Left ventricle myocardium inferior (tissue), 1 donor: ENCODE measurements at regions not wholly inside any gene's neighbourhood (a gene's known extent, or its start where the extent isn't known, plus 50 kb on each side); places are given as distances from the start of the nearest gene placed in this dataset.

Experiments used
- DNase-seq: peaks from one replicate; pipeline ENCODE4 v3.0.0-alpha.2; 2020
- H3K27ac ChIP-seq: fragments of 200-600 bp; replicated peaks from 2 replicates; pipeline ENCODE4 v1.8.0; 2021
- H3K27me3 ChIP-seq: fragments of 200-600 bp; 2 replicates; pipeline ENCODE4 v1.8.0; 2021; ENCODE audit warnings: low read depth
- H3K36me3 ChIP-seq: fragments of 200-600 bp; 2 replicates; pipeline ENCODE4 v1.8.0; 2021
- H3K4me1 ChIP-seq: fragments of 200-600 bp; 2 replicates; pipeline ENCODE4 v1.8.0; 2021
- H3K4me3 ChIP-seq: fragments of 200-600 bp; 2 replicates; pipeline ENCODE4 v1.8.0; 2021; ENCODE audit warnings: mild to moderate bottlenecking, moderate library complexity
- H3K9me3 ChIP-seq: fragments of 200-600 bp; replicated peaks from 2 replicates; pipeline ENCODE4 v1.8.0; 2021
- CTCF ChIP-seq: fragments of 200-600 bp; IDR thresholded peaks from 2 replicates; pipeline ENCODE4 v1.8.0; 2021; ENCODE audit warnings: antibody characterized with exemption, mild to moderate bottlenecking, borderline replicate concordance
- intact Hi-C: fragments of 100-400 bp; cut with micrococcal nuclease; formaldehyde crosslinking; loops from one replicate; pipeline ENCODE4 v1.11.0; 2022
- donor health status: DM: no; HTN: yes; CAD: no; lungs with severe emphysema.

DNA sequence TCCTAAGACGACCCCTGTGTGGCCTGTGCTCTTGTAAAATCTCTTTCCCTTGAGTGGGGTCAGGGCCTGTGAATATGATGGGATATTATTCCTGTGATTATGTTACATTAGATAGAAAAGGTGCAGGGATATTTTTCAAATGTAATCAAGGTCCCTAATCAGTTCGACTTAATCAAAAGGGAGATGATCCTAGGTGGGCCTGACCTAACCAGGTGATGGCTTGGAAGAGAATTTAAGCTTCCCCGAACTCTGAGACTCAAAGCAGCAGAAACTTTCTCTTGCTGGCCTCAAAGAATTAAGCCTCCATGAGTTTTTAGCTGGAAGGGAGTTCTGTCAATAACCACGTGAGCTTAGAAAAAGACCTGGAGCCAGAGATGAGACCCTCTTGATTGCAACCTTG lies 124.7 kb downstream of the MAF start:
- TF ChIP-seq CTCF: no peak
- H3K4me1 ChIP-seq: no peaks in the 10 kb centered on the region
- H3K4me3 ChIP-seq: no peak overlapping the region
- no peaks in the 10 kb centered on the region for H3K9me3 ChIP-seq
- no peak for DNase-seq
- intact Hi-C loops: no loop called here
- H3K27ac ChIP-seq: no peak overlapping the region
- peaks cover 4% of the 10 kb centered on the region for H3K27me3 ChIP-seq
- H3K36me3 ChIP-seq: no peaks in the 10 kb centered on the region

DNA sequence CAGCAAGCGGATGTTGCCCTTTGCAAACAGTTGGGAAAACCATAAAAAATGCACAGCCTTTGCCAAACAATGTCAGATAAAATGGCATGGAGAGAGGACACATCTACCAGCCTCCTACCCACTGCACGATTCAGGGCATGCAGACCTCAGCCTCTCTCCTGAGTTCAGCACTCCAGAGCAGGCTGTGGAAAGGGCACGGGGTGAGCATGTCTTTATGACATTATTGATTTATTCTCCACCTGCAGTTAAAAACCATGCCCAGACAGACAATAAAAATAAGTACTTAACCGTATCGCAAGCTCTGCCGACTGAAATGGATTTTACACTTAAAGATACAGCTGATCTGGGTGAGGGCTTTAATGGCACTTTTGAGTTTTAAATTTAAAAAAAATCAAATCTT lies 127.1 kb downstream of the MAF start:
- no peak for DNase-seq
- intact Hi-C loops: no loop called here
- H3K27me3 ChIP-seq: peaks cover 4% of the 10 kb centered on the region
- no peak overlapping the region for H3K27ac ChIP-seq
- no peaks in the 10 kb centered on the region for H3K9me3 ChIP-seq
- no peak overlapping the region for H3K4me3 ChIP-seq
- TF ChIP-seq CTCF: no peak
- no peaks in the 10 kb centered on the region for H3K4me1 ChIP-seq
- no peaks in the 10 kb centered on the region for H3K36me3 ChIP-seq

DNA sequence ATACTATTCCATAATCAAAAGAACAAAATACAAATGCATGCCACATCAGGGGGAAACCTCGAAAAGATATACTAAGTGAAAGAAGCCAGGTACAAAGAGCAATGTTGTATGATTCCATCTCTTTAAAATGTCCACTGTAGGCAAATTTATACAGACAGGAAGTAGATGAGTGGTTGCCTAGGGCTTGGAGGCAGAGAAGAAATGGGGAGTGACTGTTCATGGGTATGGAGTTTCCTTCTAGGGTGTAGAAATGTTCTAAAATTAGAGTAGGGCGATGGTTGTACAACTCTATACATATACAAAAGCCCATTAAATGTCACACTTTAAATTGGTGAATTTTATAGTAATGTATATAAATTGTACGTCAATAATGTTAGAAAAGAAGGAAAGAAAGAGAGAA lies 128.1 kb downstream of the MAF start:
- Histone ChIP-seq H3K4me3 (no peak overlapping the region), H3K9me3 (no peaks in the 10 kb centered on the region), H3K27me3 (peaks cover 4% of the 10 kb centered on the region), H3K27ac (no peak overlapping the region), H3K36me3 (no peaks in the 10 kb centered on the region), H3K4me1 (no peaks in the 10 kb centered on the region)
- DNase-seq: no peak
- TF ChIP-seq CTCF: no peak
- intact Hi-C loops: no loop called here

DNA sequence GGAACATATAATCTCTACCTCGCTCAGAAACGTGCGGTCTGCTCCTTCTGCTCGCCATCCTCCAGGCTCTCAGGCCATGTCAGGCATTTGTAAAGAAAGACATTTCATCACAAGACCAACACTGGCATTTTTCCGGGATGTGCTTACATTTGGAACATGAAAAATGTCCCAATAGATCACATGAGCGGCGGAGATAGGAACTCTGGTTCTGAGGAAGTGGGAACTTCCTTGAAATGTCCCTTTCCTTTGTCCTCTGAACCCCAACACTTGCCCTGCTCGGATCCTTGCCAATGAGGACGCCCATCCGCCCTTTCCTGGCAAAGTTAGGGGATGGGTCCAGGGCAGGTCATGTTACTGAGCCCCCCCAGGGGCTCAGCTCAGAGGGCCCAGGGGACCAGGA lies 130.5 kb downstream of the MAF start:
- intact Hi-C loops: no loop called here
- TF ChIP-seq CTCF: no peak
- Histone ChIP-seq H3K27me3 (peaks cover 4% of the 10 kb centered on the region), H3K36me3 (no peaks in the 10 kb centered on the region), H3K4me1 (no peaks in the 10 kb centered on the region), H3K27ac (no peak overlapping the region), H3K9me3 (no peaks in the 10 kb centered on the region), H3K4me3 (no peak overlapping the region)
- DNase-seq: peak; percentile 25

GRCh38 chr16:79468631-79469030 lies 131.9 kb downstream of the MAF start:
- no peaks in the 10 kb centered on the region for H3K9me3 ChIP-seq
- no peak overlapping the region for H3K4me3 ChIP-seq
- TF ChIP-seq CTCF: no peak
- peaks cover 4% of the 10 kb centered on the region for H3K27me3 ChIP-seq
- no peak for DNase-seq
- intact Hi-C loops: no loop called here
- H3K27ac ChIP-seq: no peak overlapping the region
- no peaks in the 10 kb centered on the region for H3K4me1 ChIP-seq
- no peaks in the 10 kb centered on the region for H3K36me3 ChIP-seq

GRCh38 chr16:79468121-79468552 lies 132.4 kb downstream of the MAF start:
- H3K27ac ChIP-seq: no peak overlapping the region
- no peak for DNase-seq

More at GRCh38 chr16:79468121-79468552, 132.4 kb downstream of the MAF start:
- Histone ChIP-seq H3K9me3 (no peaks in the 10 kb centered on the region), H3K36me3 (no peaks in the 10 kb centered on the region), H3K4me1 (no peaks in the 10 kb centered on the region), H3K4me3 (no peak overlapping the region), H3K27me3 (peaks cover 4% of the 10 kb centered on the region)
- intact Hi-C loops: no loop called here
- TF ChIP-seq CTCF: no peak
